Endodermal cell (in vitro differentiated cells): ENCODE measurements at regions not wholly inside any gene's neighbourhood (a gene's known extent, or its start where the extent isn't known, plus 50 kb on each side); places are given as distances from the start of the nearest gene placed in this dataset.

Source experiments
- DNase-seq: peaks from one replicate; pipeline ENCODE4 v3.0.0-alpha.2; 2017
- H3K27ac ChIP-seq: 2 replicates; pipeline ENCODE4 v1.5.1; 2013; ENCODE audit warnings: mild to moderate bottlenecking, low read depth, low read length, moderate library complexity
- H3K27me3 ChIP-seq: 2 replicates; pipeline ENCODE4 v1.6.1; 2013; ENCODE audit warnings: mild to moderate bottlenecking, low read length, moderate library complexity; ENCODE audit not compliant: insufficient read depth, control insufficient read depth, poor library complexity, severe bottlenecking
- H3K36me3 ChIP-seq: 2 replicates; pipeline ENCODE4 v1.7.0; 2013; ENCODE audit warnings: mild to moderate bottlenecking, low read length, moderate library complexity; ENCODE audit not compliant: control insufficient read depth, insufficient read depth
- H3K4me1 ChIP-seq: one replicate; pipeline ENCODE4 v1.7.0; 2013; ENCODE audit warnings: low read length; ENCODE audit not compliant: control insufficient read depth, insufficient read depth
- H3K4me3 ChIP-seq: 2 replicates; pipeline ENCODE4 v1.5.1; 2013; ENCODE audit warnings: mild to moderate bottlenecking, low read length, moderate library complexity
- H3K9ac ChIP-seq: 2 replicates; pipeline ENCODE4 v1.6.1; 2013; ENCODE audit warnings: mild to moderate bottlenecking, low read length, moderate library complexity; ENCODE audit not compliant: poor library complexity, severe bottlenecking; ENCODE audit errors: extremely low read depth
- H3K9me3 ChIP-seq: 2 replicates; pipeline ENCODE4 v1.6.1; 2013; ENCODE audit warnings: mild to moderate bottlenecking, low read length, moderate library complexity; ENCODE audit not compliant: control insufficient read depth
- H3K27ac Mint-ChIP-seq: 2 replicates; pipeline ENCODE4 v1.8.0; 2020; ENCODE audit warnings: mixed read lengths
- H3K27me3 Mint-ChIP-seq: 2 replicates; pipeline ENCODE4 v1.8.0; 2021; ENCODE audit warnings: mild to moderate bottlenecking, mixed read lengths; ENCODE audit not compliant: insufficient read depth
- H3K36me3 Mint-ChIP-seq: 2 replicates; pipeline ENCODE4 v1.8.0; 2020; ENCODE audit warnings: low read depth, mixed read lengths
- H3K4me1 Mint-ChIP-seq: 2 replicates; pipeline ENCODE4 v1.8.0; 2020; ENCODE audit warnings: mixed read lengths
- H3K4me3 Mint-ChIP-seq: 2 replicates; pipeline ENCODE4 v1.8.0; 2020; ENCODE audit warnings: mild to moderate bottlenecking, moderate library complexity, mixed read lengths
- H3K9me3 Mint-ChIP-seq: 2 replicates; pipeline ENCODE4 v1.8.0; 2020; ENCODE audit warnings: mild to moderate bottlenecking, mixed read lengths
- WGBS, 2 experiments: methylation state at CpG; one replicate each; pipeline versions ENCODE4 v1.1.5 to v1.1.7; 2013; ENCODE audit warnings: missing lambda C conversion rate in 2 of 2, mixed read lengths in 1 of 2; ENCODE audit not compliant: insufficient coverage in 1 of 2, insufficient read length in 1 of 2; 5-methylcytosine and 5-hydroxymethylcytosine counted together
- TF ChIP-seq, protein P1 (sequence below): fragments of 200-600 bp; sonication (generic); conservative IDR thresholded peaks from 2 replicates; pipeline ENCODE4 v1.5.0; 2021; ENCODE audit warnings: antibody characterized with exemption, mild to moderate bottlenecking

DNA sequence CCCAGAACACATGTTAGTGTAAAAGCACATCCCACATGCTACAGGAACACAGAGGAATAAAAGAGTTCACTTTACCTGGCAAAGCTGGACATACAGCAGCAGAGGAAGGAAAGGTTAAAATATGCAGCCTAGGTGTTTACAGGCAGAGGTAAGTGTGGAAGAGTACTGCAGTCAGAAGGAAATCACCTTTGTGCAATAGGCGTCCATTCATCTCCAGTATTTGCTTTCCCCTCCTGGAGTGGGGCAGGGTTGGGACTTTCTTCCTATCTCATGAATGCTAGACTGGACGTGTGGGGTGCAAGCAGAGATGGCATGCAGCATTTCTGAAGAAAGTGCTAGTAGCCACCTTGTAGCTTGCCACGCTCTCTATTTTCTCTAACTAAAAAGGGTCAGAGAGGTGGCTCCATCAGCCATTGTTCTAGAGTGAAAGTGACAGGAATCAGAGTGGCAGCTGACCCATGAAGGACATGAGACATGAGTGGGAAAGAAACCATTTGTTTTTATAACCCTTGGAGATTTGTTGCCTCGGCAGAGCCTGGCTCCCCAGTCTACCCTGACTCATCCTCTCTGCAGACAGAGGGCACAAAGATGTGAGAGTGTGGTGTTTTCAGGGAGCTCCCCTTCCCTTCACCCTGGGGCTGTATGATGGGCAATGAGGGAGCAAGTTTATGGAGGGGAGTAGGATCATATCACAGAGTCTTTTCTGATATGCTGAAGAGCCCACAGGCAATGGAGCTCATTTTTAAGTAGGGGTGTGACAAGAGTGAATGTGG lies 101.2 kb upstream of the SEC61G start:
- TF ChIP-seq, protein P1, sequence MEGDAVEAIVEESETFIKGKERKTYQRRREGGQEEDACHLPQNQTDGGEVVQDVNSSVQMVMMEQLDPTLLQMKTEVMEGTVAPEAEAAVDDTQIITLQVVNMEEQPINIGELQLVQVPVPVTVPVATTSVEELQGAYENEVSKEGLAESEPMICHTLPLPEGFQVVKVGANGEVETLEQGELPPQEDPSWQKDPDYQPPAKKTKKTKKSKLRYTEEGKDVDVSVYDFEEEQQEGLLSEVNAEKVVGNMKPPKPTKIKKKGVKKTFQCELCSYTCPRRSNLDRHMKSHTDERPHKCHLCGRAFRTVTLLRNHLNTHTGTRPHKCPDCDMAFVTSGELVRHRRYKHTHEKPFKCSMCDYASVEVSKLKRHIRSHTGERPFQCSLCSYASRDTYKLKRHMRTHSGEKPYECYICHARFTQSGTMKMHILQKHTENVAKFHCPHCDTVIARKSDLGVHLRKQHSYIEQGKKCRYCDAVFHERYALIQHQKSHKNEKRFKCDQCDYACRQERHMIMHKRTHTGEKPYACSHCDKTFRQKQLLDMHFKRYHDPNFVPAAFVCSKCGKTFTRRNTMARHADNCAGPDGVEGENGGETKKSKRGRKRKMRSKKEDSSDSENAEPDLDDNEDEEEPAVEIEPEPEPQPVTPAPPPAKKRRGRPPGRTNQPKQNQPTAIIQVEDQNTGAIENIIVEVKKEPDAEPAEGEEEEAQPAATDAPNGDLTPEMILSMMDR, result no peak
- Histone ChIP-seq H3K27ac (no peak overlapping the region), H3K36me3 (no peaks in the 10 kb centered on the region), H3K9ac (no peak overlapping the region), H3K4me1 (no peaks in the 10 kb centered on the region), H3K4me3 (no peak overlapping the region), H3K27me3 (no peaks in the 10 kb centered on the region), H3K9me3 (no peaks in the 10 kb centered on the region)
- Mint-ChIP-seq H3K27me3 (no peaks in the 10 kb centered on the region), H3K36me3 (no peaks in the 10 kb centered on the region), H3K4me3 (no peak overlapping the region), H3K9me3 (no peaks in the 10 kb centered on the region), H3K27ac (no peak overlapping the region), H3K4me1 (peaks cover 10% of the 10 kb centered on the region)
- WGBS, 2 experiments, result 86 to 90% methylated on average over 2 to 4 of the region's 4 CpGs
- no peak for DNase-seq

DNA sequence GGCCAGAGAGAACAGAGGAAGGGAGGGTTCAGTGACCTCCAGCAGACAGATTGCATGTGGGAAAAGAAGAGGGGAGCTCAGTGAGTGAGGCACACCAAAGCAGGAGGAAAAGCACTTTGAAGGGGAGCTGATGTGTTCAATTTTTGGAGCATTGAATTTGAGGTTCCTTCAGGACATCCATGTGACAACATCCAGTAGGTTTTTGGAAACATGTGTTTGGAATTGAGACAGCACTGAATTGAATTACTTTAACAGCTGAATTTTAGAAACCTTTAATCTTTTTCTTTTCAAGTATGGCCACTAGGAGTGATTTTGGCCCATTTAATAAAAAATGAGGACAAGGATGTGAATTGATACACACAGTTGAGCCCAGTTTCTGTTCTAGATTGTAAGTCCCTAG lies 101.8 kb upstream of the SEC61G start:
- Mint-ChIP-seq H3K27ac (no peak overlapping the region), H3K27me3 (no peaks in the 10 kb centered on the region)
- TF ChIP-seq, protein P1, result peak; percentile 11

DNA sequence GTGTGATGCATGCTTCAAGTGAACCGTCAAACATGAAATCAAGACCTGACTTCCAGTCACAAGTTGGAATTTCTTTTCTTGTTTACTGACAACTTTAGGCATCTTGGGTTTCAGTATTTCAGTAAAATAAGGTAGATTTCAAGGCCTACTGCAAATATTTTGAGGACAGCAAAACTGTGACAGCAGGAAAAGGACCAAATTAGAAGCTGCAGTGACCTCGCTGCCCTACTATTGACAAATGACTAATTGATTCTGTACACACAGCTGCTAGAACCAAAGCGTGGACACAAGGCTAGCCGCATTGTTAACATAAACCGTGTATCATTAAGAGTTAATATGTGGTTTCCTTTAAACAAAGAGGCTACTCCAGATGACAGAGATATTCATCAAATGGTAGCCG lies 105.7 kb upstream of the SEC61G start:
- Histone ChIP-seq H3K36me3 (no peaks in the 10 kb centered on the region), H3K9me3 (no peaks in the 10 kb centered on the region), H3K4me3 (no peak overlapping the region), H3K4me1 (no peaks in the 10 kb centered on the region), H3K9ac (no peak overlapping the region), H3K27ac (no peak overlapping the region), H3K27me3 (no peaks in the 10 kb centered on the region)
- H3K4me3 Mint-ChIP-seq, result no peak overlapping the region
- H3K4me1 Mint-ChIP-seq, result no peaks in the 10 kb centered on the region
- no peaks in the 10 kb centered on the region for H3K9me3 Mint-ChIP-seq
- H3K27me3 Mint-ChIP-seq, result no peaks in the 10 kb centered on the region
- no peak for DNase-seq
- TF ChIP-seq, protein P1, result no peak
- H3K27ac Mint-ChIP-seq, result no peak overlapping the region
- H3K36me3 Mint-ChIP-seq, result no peaks in the 10 kb centered on the region
- WGBS, 2 experiments, result 86 to 88% methylated on average over 4 to 6 of the region's 6 CpGs

More for the DNA sequence above, 101.8 kb upstream of the SEC61G start:
- H3K36me3 ChIP-seq, result no peaks in the 10 kb centered on the region
- Mint-ChIP-seq H3K4me3 (no peak overlapping the region), H3K9me3 (no peaks in the 10 kb centered on the region), H3K4me1 (peaks cover 10% of the 10 kb centered on the region), H3K36me3 (no peaks in the 10 kb centered on the region)
- H3K4me3 ChIP-seq, result no peak overlapping the region
- H3K27me3 ChIP-seq, result no peaks in the 10 kb centered on the region
- no peaks in the 10 kb centered on the region for H3K9me3 ChIP-seq
- H3K4me1 ChIP-seq, result no peaks in the 10 kb centered on the region
- DNase-seq, result no peak
- no peak overlapping the region for H3K9ac ChIP-seq
- no peak overlapping the region for H3K27ac ChIP-seq
